ENCODE measurements at regions not wholly inside any gene's neighbourhood (a gene's known extent, or its start where the extent isn't known, plus 50 kb on each side); places are given as distances from the start of the nearest gene placed in this dataset.
A peak's percentile ranks its signal among the peaks of the same experiment; 100 is the strongest.

GRCh38 chr13:91193358-91193757 is 154.1 kb upstream of the MIR17HG start (continued):
- TF ChIP-seq ETS1 (IDR thresholded peaks at IDR 0.05): no peak
- TF ChIP-seq ZNF462 (CRISPR knock-in tag; IDR thresholded peaks at IDR 0.05): no peak

- no peak for DNase-seq (ENCODE audit: low spot score)
- H2AFZ ChIP-seq: 0 out of 2 replicates have a peak overlapping the region, but pooled peaks have one; percentile 16
- ATAC-seq: no peak
- H3K4me3 Mint-ChIP-seq: no peak overlapping the region
- H3K4me2 ChIP-seq: no peak overlapping the region
- no peaks in the 10 kb centered on the region for H3K79me2 ChIP-seq (replicated peaks; ENCODE audit: insufficient read depth)
- H4K20me1 ChIP-seq (replicated peaks; ENCODE audit: insufficient read depth): no peaks in the 10 kb centered on the region
- no peaks in the 10 kb centered on the region for H3K27me3 ChIP-seq (ENCODE audit: insufficient read depth)
- H3K27ac Mint-ChIP-seq: no peak overlapping the region
- no peaks in the 10 kb centered on the region for H3K36me3 Mint-ChIP-seq (ENCODE audit: low read depth)
- H3K9me3 Mint-ChIP-seq: no peaks in the 10 kb centered on the region
- no peaks in the 10 kb centered on the region for H3K27me3 Mint-ChIP-seq (ENCODE audit: insufficient read depth, low read depth, poor library complexity)
- H3F3A ChIP-seq (replicated peaks; ENCODE audit: low read depth): no peaks in the 10 kb centered on the region
- H3K4me1 ChIP-seq (ENCODE audit: insufficient read depth): no peaks in the 10 kb centered on the region
- H3K27ac ChIP-seq (ENCODE audit: low read depth): no peak overlapping the region
- H3K36me3 ChIP-seq (ENCODE audit: insufficient read depth): no peaks in the 10 kb centered on the region
- no peak overlapping the region for H3K4me3 ChIP-seq
- peaks cover 3% of the 10 kb centered on the region; the same call in 2 of the 3 replicates for H3K4me1 Mint-ChIP-seq
- peaks cover 4% of the 10 kb centered on the region; the same call in 1 of the 2 replicates for H3K9me2 ChIP-seq (ENCODE audit: insufficient read depth)
- no peak for TF ChIP-seq EZH2phosphoT487 (IDR thresholded peaks at IDR 0.05; ENCODE audit: unreplicated experiment)
- TF ChIP-seq ZNF462 (CRISPR knock-in tag; IDR thresholded peaks at IDR 0.05): no peak
- no peak for TF ChIP-seq EZH2 (IDR thresholded peaks at IDR 0.05; ENCODE audit: low read depth, unreplicated experiment)
- no peak for TF ChIP-seq ZNF114 (CRISPR knock-in tag; IDR thresholded peaks at IDR 0.05)
- no peak for TF ChIP-seq ZNF331 (CRISPR knock-in tag; IDR thresholded peaks at IDR 0.05; ENCODE audit: low read depth)
- no peak for TF ChIP-seq POLR2AphosphoS5 (IDR thresholded peaks at IDR 0.05; ENCODE audit: low read depth)
Observed at GRCh38 chr13:91195789-91196188, 151.7 kb upstream of the MIR17HG start.

Measured in GM23338 (cell line).